Stimulated activated CD8-positive, alpha-beta memory T cell treated with anti-CD3 and anti-CD28 coated beads, Interleukin-7, amount 100 ng/mL, for 4 hours (primary cell): ENCODE measurements at regions not wholly inside any gene's neighbourhood (a gene's known extent, or its start where the extent isn't known, plus 50 kb on each side); places are given as distances from the start of the nearest gene placed in this dataset.

Experiments
- DNase-seq, 2 donors: peaks; one replicate each; pipeline ENCODE4 v3.0.0-alpha.2; 2020; ENCODE audit warnings: low read depth in 2 of 2

DNA sequence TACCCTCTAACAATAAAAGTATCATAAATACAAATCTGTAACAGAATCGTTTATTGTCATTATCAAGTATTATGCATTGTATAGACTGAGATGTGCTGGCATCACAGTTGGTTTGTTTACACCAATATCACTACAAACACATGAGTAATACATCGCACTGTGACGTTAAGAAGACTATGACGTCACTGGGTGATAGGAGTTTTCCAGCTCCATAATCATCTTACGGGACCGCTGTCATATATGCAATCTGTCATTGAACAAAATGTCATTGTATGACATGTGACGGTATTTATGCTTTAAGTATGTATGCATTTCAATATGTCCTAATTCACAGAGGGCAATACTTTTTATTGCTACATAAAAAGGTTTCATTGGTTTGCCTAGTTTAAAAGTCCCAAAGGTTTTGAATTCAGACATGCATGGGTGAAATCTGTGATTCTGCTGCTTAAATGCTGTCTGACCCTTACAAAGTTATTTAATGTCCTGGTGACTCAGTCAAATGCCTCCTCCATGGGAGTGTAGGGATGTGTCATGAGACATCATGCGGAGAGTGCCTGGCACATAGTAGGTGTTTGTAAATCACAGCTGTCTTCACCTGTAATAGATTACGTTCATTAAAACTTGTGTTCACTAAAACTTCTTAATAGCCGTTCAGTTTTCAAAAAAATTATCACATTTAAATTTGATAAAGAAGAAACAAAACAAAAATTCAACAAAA, 160.7 kb upstream of the PDE10A start:
- no peak for DNase-seq

DNA sequence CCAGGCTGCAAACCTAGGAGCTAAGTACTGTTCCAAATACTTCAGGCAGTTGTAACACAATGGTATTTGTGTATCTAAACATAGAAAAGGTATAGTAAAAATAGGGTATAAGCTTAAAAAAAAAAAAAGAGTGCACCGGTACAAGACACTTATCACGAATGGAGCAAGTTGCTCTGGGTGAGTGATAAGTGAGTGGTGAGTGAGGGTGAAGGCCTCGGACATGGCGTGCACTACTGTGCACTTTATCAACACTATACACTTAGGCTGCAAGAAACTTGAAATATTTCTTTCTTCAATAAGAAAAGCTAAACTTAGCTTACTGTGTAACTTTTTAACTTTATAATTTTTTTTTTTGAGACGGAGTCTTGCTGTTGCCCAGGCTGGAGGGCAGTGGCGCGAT, 159.5 kb upstream of the PDE10A start:
- no peak for DNase-seq

DNA sequence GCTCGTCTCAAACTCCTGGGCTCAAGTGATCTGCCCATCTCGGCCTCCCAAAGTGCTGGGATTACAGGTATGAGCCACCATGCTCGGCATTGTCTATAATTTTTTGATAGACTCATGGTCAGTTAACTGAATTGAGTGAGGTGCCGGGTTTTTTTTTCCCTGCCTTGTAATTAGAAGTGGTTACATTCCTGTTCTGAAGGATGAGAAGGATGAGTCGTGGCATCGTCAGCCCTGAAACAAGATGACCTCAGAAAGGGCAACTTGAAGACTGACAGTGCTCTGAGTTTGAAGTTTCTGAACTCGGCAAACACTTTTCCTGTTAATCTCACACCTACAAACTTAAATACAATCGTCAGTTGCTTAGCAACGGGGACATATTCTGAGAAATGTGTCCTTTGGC, 158.7 kb upstream of the PDE10A start:
- DNase-seq: no peak

DNA sequence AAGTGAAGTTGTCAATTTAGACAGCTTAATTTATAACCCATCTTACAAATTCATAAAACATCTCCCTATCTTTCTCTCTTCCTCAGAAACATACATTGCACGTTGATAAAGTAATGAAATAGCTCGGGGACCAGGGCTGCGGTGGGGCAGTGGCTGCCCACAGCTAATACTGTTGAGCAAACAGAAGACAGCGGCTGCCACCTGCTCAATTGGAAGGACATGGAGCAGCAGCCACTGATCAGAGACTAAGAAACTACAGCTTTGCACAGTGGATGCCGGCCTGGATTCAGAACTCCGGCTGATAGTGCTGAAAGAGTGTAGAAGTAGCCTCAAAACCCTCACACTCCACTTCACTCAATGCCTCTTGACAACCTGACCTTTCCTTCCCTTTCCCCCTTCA, 157.9 kb upstream of the PDE10A start:
- no peak for DNase-seq

DNA sequence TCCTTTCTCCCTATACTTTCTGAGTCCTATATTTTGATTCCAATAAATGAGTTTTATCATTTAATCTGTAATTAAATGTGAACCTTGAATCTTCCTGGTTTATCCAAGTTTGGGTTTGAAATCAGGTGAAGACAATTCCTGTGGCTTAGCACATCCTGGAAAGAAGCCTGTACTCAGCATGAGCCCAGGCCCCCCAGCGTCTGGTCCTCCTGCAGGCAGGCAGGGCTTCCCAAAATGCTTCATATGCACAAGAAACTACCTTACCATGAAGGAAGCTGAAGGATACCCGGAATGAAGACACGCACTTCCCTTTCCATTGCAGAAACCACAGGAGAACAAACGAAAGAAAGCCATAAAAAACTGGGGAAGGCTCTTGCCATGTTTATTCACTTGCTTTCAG, 157.4 kb upstream of the PDE10A start:
- DNase-seq: no peak

DNA sequence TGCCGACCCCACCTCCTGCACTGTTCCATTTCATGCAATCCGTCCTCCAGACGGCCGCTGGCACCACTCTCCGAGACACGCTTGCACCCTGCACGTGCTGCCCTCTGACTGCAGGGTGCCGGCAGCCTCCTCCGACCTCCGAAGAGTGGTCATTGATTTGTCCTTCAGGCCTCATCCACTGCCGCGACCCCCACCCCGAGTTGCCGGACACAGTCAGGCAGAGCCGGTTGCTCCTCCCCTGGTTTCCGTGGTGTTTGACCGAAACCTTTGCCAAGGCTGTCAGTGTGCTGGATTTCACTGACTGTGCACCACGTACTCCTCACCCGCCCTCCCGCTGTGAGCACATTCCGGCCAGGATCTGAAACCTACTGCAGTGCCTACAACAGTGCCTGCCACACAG, 156.4 kb upstream of the PDE10A start:
- no peak for DNase-seq

DNA sequence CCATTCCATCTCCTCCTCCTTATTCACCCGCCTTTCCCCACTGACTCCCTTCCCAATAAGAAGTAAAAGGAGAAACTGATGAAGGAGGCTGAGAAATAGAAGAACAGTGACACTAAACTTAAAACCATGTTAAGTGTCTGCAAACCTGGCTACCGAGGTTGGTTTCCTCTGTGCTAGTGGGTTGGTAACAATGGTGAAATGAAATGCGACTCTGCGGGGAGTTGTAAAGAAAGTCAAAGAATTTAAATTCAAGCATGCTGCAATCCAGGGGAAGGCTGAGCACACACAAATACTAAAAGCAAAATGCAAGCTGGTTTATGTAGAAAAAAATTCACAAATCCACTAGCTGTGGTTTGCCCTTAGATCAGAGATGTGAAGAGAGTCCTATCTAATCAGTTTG, 155.2 kb upstream of the PDE10A start:
- DNase-seq: no peak

DNA sequence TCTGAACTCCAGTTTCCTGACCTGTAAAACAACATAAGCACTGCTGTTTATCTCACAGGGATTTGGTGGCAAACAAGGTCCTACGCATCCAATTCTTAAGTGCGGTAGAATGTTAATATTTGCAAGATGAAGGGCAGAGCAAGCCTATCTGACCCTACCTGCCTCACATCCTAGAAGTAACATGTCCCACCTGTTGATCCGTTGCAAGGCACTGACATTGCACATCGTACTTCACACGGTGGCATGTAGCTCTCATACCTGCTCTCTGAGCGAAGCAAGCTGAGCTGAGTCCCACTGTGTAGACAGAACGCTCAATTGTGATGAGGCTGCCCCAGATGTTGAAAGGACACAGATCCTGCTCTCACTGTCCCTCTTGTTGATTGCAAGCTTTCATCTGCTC, 154.7 kb upstream of the PDE10A start:
- no peak for DNase-seq

DNA sequence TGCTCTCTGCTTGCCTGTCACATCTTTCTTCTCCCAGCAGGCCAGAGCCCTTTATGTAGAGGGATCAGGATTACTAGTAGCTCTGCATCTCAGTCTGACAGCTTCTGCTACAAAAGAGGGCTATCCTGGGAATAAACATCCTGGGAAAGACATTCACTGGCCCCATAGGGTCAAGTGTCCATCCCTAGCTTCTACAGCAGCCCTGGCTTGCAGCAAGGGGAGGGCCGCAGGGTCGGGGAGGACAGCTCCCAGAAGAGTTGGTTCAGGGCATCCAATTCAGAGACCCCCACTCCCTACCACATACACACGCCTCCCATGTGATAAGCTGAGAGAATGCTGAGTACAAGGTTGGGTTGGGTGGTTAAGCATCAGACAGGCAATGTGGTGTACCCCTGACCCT, 154.1 kb upstream of the PDE10A start:
- no peak for DNase-seq

DNA sequence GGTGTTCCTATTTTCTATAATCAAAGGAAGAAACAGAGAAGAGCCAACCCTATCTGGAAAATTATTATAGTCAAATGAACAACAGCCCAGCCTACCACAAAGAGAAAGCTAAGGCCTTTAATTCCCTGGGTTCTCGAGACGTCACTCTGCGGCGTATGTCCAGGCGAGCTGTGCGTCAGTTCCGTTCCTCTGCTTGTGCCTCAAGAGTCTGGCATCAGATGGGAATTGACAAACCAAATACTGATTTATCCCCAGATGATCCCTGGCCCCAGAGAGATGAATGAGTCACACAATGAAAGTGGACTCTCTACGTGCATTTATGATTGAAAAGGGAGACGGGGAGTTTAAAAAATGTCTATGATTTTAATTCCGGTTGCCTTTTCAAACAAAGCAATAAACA, 151.6 kb upstream of the PDE10A start:
- DNase-seq: no peak

DNA sequence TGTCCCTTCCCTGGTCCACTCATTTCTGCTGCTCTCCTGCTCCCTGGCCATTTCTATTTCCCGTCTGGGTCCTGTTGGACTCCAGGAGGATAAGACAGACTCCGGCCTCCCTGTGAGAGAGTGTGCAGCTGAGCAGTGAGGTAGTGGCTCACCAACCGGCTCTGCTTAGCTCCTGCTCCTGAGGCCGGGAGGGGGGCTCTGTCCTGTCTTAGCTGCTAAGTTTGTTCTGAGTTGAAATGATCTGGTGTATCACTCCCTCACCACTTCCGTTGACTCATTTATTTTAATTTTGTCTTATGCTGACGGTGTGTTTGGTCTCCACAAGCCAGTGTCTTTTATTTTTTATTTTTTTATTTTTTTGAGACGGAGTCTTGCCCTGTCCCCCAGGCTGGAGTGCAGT, 148.5 kb upstream of the PDE10A start:
- no peak for DNase-seq

DNA sequence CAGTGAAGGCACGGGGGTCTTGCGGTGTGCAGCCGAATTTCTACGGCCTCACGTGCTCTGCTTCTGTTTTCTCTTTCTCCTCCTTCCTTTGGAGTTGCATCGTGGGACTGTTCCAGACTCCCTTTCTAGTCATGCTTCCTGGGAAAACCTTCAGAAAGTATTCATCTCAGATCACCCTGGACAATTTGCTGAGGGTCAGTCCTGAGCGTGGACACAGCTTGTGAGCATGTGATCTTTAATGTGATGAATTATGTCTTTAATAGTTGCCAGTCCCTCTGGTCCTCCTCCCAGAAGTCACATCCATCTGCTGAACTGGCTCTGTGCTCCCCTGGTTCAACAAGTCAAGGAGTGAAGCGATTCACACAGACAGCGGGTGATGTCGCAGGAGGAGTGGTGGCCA, 145.0 kb upstream of the PDE10A start:
- no peak for DNase-seq

DNA sequence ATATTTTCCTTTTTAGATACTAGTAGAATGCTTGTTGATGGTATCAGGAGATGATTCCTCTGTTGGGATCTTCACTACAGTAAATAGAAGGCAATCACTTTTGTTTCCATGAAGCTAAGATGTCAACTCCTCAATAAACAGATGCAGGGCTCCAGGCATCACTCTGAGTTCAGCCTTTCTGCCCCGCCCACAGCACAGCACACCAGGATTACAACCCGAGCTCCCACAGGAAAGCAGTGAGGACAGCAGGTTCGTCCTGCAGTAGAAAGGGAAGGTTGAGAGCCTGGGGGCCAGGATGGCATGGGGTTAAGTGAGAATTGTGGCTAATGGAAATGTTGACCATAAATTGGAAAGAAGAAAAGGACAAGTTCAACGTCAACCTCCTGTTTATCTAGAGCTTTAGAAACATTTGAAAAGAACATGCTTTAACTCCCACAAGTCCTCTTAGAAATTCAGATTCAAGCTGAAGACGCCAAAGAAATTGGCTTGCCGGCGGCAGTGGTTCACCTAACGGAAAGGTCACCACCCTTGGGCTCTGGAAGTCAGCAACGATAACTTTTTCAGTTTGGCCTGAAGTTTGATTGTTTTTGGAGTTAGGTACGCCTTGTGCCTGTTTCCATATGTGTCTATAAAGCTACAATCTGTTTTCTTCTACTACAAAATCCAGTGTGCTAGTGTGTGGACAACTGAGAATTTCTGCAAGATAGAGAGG, 144.4 kb upstream of the PDE10A start:
- DNase-seq: no peak

DNA sequence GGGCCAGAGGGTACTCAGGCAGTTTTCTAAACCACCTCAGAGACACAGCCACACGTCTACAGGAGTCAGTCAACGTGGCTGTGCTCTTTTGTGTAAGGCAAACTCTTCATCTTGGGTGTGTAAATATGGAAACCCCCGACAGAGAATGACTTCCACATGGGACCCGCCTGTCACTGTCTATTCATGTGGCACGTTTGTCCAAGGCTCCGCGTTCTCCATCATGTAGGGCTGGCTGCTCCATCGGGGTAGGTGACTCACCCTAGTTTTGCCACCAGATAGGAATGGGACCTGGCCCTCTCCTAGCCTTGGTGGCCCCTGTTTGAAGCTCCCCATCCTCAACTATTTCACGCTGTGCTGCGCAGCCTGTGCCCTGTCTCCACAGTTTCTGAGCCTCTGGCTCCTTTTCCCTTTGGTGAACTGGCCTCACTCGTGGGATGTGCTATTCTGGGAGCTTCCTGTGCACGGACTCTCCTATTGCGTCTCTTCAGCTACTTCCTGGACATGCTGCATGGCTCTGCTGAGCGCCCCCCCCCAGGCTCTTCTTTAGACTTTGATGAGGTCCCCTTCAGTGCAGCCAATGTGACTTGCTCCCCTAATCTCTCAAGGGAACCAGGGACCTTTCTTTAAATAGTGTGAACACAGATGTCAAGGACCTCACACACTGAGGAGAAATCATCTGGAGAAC, 143.2 kb upstream of the PDE10A start:
- no peak for DNase-seq

DNA sequence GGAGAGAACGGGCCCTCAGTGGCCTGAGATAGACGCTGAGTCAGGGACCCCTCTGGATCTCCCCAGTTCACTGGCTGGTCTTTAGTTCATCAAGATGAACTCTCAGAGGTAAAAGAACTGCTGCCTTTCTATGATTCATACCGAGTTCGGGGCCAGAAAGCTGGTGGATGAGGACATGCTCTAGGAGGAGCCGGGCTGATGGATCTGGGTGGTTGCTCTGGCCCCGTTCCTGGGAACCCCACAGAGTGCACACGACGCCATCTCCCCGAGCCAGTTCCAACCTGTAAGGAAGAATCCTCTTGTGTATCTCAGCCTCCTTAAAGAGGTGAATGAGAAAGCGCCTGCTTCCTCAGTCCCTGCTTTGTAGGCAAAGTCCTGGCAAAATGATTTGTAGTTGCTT, 142.6 kb upstream of the PDE10A start:
- DNase-seq: no peak

DNA sequence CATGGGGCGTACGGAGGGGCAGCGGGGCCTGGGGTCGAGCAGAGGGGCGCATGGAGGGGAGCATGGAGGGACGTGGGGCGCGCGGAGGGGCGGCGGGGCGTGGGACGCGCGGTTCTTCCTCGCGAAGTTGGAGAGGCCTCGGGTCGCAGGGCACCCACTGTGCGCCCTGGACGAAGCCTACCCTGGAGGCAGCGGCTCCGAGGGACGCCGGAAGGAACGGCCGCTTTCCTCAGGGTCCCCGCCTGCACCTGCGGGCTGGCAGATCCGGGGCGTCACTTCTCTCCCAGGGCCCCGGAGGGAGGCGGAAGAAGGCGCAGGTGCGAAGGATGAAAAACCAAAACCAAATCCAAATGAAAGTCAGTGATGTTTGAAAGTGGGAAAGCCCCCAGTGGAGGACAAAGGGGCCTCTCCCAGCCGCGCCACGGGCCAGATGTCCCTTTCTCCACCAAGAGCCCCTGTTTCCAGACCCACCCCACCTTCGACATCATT, 142.1 kb upstream of the PDE10A start:
- DNase-seq: no peak

DNA sequence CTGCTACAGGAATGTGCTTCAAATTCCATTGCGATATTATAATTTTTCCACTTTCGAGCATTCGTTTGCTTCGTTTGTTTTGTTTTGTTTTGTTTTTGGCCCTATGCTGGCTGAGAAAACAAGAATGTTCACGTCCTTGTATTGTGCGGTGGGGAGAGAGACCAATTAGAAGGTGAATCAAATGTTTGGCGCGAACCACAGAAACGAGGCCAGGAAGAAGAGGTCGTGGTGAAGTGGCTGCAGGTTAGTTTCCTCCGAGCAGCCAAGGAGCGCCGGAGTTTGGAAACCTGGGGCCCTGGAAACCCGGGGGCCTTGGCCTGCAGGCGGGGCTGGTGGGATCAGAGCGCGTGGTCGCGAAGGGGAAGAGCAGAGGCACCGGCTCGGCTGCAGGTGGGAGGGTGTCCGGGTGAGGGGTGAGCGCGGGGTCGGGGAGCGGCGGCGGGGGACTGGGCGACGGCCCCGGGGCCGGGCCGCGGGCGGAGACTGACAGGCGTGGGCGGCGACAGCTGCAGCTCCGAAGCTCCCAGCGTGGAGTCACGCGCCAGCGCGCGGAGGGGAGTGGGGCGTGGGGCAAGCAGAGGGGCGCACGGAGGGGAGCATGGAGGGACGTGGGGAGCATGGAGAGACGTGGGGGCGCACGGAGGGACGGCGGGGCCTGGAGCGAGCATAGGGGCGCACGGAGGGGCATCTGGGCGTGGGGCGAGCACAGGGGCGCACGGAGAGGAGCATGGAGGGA, 141.5 kb upstream of the PDE10A start:
- no peak for DNase-seq

DNA sequence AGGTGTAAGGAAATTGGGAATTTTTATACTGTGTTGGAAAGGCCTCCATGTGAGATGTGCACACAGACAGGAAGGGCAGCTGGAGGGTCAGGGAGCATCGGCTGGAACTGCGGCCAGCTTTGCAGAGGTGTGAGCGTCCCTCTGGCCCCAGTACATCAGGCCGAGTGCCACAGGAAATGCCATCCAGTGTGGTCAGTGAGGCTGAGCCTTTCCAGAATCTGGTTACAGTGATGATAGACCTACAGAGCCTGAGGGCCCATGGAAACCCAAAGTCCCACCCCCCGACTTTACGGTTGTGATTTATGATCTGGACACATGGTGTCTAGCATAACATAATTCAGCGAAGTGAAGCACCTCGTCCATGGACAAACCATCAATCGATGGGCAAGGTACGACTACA, 137.3 kb upstream of the PDE10A start:
- DNase-seq: no peak

DNA sequence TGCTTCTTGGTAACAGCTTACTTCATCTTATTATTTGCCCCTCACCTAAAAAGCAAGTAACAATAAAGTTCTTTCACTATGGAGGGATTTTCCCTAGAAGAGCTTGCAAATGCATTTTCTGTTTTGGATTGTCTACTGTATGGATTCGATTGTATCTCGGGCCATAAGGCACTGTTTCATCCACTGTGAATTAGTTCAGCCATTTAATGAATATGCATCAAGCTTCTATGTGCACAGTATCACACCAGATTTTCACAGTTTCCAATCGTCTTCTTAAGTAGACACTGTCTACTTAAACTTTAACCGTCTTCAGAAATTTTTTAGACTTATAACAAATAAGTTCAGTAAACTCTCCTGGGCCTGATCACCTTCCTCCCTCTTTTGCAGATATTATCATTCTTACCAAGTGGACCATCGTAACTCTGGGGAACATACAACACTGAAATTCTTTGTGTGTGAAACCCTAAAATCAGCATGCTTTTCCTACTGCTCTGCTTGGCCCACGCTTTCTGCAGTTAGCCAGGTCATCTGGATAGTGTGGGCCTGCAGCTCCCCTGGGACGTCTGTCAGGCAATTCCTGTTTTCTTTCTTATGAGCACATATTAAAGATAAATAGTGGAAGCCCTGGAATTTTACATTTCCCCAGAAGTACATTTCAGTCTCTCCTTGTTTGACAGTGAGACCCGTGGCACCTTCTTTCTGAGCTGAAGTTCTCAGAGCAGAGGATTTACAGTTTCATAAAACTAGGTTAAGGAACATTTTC, 136.5 kb upstream of the PDE10A start:
- no peak for DNase-seq

DNA sequence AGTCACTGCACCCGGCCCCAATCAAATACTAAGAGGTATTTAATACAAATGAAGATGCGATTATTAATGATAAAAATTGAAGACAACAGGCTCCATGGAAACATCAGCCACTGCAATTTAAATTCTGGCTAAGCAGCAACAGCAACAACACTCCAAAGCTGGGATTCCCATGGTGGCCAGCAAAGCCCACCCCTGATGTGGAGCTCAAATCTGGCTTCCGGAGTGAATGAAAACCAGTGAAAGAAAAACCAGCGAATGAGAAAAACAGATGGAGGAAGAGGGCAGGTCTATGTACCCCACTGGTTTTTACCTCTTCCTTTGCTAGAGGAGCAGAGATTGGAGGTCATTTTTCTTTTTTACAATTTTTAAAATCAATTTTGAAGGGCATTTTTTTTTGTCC, 135.9 kb upstream of the PDE10A start:
- DNase-seq: no peak

DNA sequence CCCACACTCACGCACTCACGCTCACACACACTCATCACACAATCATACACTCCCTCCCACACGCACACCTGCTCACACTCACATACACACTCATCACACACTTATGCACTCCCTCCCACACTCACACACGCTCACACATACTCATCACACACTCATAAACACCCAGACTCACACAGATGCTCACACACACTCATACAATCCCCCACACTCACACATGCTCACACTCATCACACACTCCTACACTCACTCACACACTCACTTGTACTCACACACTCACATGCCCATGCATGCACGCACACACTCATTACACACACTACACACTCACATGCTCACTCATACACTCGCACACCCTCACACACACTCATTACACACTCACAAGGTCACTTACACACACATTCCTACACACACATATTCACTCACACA, 131.1 kb upstream of the PDE10A start:
- no peak for DNase-seq
